Liver (tissue), 8 donors: ENCODE measurements at regions not wholly inside any gene's neighbourhood (a gene's known extent, or its start where the extent isn't known, plus 50 kb on each side); places are given as distances from the start of the nearest gene placed in this dataset.

Source experiments
- DNase-seq: peaks from one replicate; pipeline ENCODE4 v3.0.0-alpha.2; 2017; ENCODE audit warnings: low spot score
- H3K27ac ChIP-seq, 2 donors: one replicate each; pipeline ENCODE4 v1.7.0; 2013; ENCODE audit warnings: inconsistent platforms in 2 of 2, low read length in 2 of 2, control low read depth in 1 of 2, low read depth in 1 of 2, mild to moderate bottlenecking in 1 of 2
- H3K27me3 ChIP-seq, 4 donors: one replicate each; pipeline versions ENCODE4 v1.6.1 to v1.7.0; 2013; ENCODE audit warnings: low read length in 3 of 4, inconsistent platforms in 1 of 4, mild to moderate bottlenecking in 1 of 4, moderate library complexity in 1 of 4; ENCODE audit not compliant: control insufficient read depth in 4 of 4, insufficient read depth in 4 of 4
- H3K36me3 ChIP-seq, 4 donors: one replicate each; pipeline versions ENCODE4 v1.6.1 to v1.7.0; 2013; ENCODE audit warnings: low read length in 3 of 4, mild to moderate bottlenecking in 3 of 4, low read depth in 1 of 4, moderate library complexity in 1 of 4; ENCODE audit not compliant: control insufficient read depth in 4 of 4, insufficient read depth in 3 of 4
- H3K4me1 ChIP-seq, 4 donors: one replicate each; pipeline versions ENCODE4 v1.6.1 to v1.7.0; 2013; ENCODE audit warnings: low read length in 3 of 4, mild to moderate bottlenecking in 3 of 4, moderate library complexity in 1 of 4; ENCODE audit not compliant: control insufficient read depth in 4 of 4, insufficient read depth in 4 of 4
- H3K4me3 ChIP-seq, 3 donors: one replicate each; pipeline versions ENCODE4 v1.6.1 to v1.7.0; 2013; ENCODE audit warnings: low read length in 3 of 3, control low read depth in 1 of 3, low read depth in 1 of 3, mild to moderate bottlenecking in 1 of 3
- H3K9ac ChIP-seq, 2 donors: one replicate each; pipeline ENCODE4 v1.7.0; 2013; ENCODE audit warnings: low read length in 2 of 2, mild to moderate bottlenecking in 2 of 2, moderate library complexity in 2 of 2, control low read depth in 1 of 2, low read depth in 1 of 2
- H3K9me3 ChIP-seq, 4 donors: one replicate each; pipeline versions ENCODE4 v1.6.1 to v1.7.0; 2013; ENCODE audit warnings: low read length in 3 of 4; ENCODE audit not compliant: control insufficient read depth in 4 of 4
- EGR1 ChIP-seq, 2 donors: IDR thresholded peaks; 2 replicates each; pipeline ENCODE4 v1.6.1; 2016 to 2018; ENCODE audit warnings: antibody characterized with exemption in 2 of 2, low read depth in 2 of 2
- FOXA1 ChIP-seq: IDR thresholded peaks from 2 replicates; pipeline ENCODE4 v1.6.1; 2016; ENCODE audit warnings: antibody characterized with exemption
- FOXA2 ChIP-seq: IDR thresholded peaks from 2 replicates; pipeline ENCODE4 v1.6.1; 2016; ENCODE audit warnings: antibody characterized with exemption
- GABPA ChIP-seq, 2 donors: IDR thresholded peaks in 1 of 2; conservative IDR thresholded peaks in 1 of 2; 2 replicates each; pipeline ENCODE4 v1.6.1; 2016; ENCODE audit warnings: antibody characterized with exemption in 2 of 2, mild to moderate bottlenecking in 1 of 2, moderate library complexity in 1 of 2
- HNF4A ChIP-seq, 2 donors: conservative IDR thresholded peaks; 2 replicates each; pipeline ENCODE4 v1.6.1; 2016; ENCODE audit warnings: antibody characterized with exemption in 2 of 2, mild to moderate bottlenecking in 2 of 2
- HNF4G ChIP-seq: IDR thresholded peaks from 2 replicates; pipeline ENCODE4 v1.6.1; 2016; ENCODE audit warnings: antibody characterized with exemption
- JUND ChIP-seq, 2 donors: IDR thresholded peaks; 2 replicates each; pipeline ENCODE4 v1.6.1; 2016; ENCODE audit warnings: antibody characterized with exemption in 2 of 2
- NR2F2 ChIP-seq: IDR thresholded peaks from 2 replicates; pipeline ENCODE4 v1.6.1; 2016; ENCODE audit warnings: antibody characterized with exemption
- RAD21 ChIP-seq, 2 donors: IDR thresholded peaks; 2 replicates each; pipeline ENCODE4 v1.6.1; 2016; ENCODE audit warnings: antibody characterized with exemption in 2 of 2, mild to moderate bottlenecking in 2 of 2
- RXRA ChIP-seq, 2 donors: IDR thresholded peaks; 2 replicates each; pipeline ENCODE4 v1.6.1; 2017 to 2018; ENCODE audit warnings: antibody characterized with exemption in 2 of 2, mild to moderate bottlenecking in 1 of 2
- SP1 ChIP-seq: IDR thresholded peaks from 2 replicates; pipeline ENCODE4 v1.6.1; 2018; ENCODE audit warnings: antibody characterized with exemption, mild to moderate bottlenecking
- TAF1 ChIP-seq: conservative IDR thresholded peaks from 2 replicates; pipeline ENCODE4 v1.6.1; 2016; ENCODE audit warnings: antibody characterized with exemption, mild to moderate bottlenecking
- WGBS: extraction: QIAGEN DNeasy Blood & Tissue Kit; methylation state at CpG from one replicate; pipeline ENCODE4 v1.1.7; 2013; 5-methylcytosine and 5-hydroxymethylcytosine counted together
- TF ChIP-seq, protein P1 (sequence below): IDR thresholded peaks from 2 replicates; pipeline ENCODE4 v1.6.1; 2016; ENCODE audit warnings: antibody characterized with exemption
- TF ChIP-seq, protein P2 (sequence below): IDR thresholded peaks from 2 replicates; pipeline ENCODE4 v1.6.1; 2016; ENCODE audit warnings: antibody characterized with exemption
- TF ChIP-seq, protein P3 (sequence below): fragments of 150-350 bp; IDR thresholded peaks from 2 replicates; pipeline ENCODE4 v1.5.1; 2017; ENCODE audit warnings: improper control_type of control experiment, low read depth, low read length; ENCODE audit not compliant: missing input control
- donor health status: healthy.
- donor health status: healthy.
- donor health status: healthy.
- donor health status: healthy.
- donor health status: healthy.

DNA sequence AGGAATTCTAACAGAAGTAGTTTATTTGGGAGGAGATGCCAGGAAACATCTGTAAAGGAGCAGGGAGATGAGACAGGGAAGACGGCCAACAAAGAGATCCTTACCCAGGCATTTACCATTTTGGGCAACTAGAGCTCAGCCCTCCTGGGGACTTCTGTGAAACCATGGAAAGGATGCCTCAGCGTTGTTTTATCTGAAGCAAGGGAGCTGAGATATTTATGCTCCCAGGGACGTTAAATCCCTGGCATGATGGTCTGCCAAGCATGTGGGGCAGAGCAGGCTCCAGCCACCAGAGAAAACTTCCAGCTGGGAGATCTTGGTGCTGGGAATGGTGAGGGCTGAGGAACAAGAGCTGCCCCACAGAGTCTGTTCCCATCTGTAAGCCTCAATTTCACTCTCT is 114.8 kb upstream of the FOXF1 start:
- DNase-seq = no peak
- H3K9ac ChIP-seq = no peak overlapping the region
- no peaks in the 10 kb centered on the region for H3K9me3 ChIP-seq
- H3K27me3 ChIP-seq = peaks cover 0 to 7% (median 0%) of the 10 kb centered on the region in 4 donors
- H3K4me3 ChIP-seq = no peak overlapping the region
- no peaks in the 10 kb centered on the region for H3K36me3 ChIP-seq
- H3K27ac ChIP-seq = no peak overlapping the region
- WGBS = 62% methylated on average over 3 of the region's 3 CpGs
- H3K4me1 ChIP-seq = no peaks in the 10 kb centered on the region
- no peak for TF ChIP-seq SP1
- no peak for TF ChIP-seq HNF4G

DNA sequence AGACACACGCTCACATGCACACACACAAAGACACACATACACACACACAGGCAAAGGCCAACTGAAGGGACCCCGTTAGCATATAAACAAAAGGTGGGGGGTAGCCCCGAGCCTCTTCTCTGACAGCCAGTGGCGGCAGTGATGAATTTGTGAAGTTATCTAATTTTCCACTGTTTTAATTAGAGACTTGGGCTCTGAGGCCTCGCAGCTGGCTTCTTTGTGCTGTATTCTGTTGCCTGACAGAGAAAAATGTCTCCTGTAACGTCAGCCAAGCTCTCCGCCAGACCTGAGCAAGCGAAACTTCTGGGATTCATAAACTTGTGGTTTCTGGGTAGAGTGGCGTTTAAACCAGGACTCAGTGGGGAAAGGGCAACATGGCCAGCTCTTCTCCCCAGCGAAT is 113.9 kb upstream of the FOXF1 start:
- WGBS = 43% methylated on average over 10 of the region's 10 CpGs
- H3K9ac ChIP-seq = no peak overlapping the region

DNA sequence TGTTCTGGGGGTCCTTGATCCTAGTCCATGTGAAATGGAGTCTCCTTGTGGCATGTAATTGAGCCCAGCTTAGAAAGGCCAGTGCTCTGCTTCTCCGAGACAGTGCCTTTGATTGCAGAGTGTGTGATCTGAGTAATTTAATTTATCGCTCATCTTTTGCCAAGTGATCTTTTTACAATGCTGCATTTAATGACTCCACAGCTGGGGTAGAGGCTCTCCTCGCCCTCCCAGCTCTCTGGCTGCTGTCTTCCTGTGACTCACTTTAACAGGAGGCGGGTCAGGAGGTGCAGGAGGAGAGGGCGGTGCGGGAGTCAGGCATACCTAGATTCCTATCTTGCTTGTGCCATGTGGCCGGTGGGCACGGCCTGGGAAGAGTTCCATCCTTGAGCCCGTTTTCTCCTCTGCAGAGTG is 113.4 kb upstream of the FOXF1 start:
- TF ChIP-seq JUND (IDR thresholded peaks at IDR 0.05) (no peak), GABPA (IDR thresholded peaks at IDR 0.05 in 1 of 2, conservative IDR thresholded peaks at IDR 0.05 in 1 of 2) (no peak), SP1 (no peak), FOXA2 (no peak), NR2F2 (no peak), TAF1 (no peak)
- TF ChIP-seq, protein P1, sequence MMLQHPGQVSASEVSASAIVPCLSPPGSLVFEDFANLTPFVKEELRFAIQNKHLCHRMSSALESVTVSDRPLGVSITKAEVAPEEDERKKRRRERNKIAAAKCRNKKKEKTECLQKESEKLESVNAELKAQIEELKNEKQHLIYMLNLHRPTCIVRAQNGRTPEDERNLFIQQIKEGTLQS = no peak
- TF ChIP-seq, protein P2, sequence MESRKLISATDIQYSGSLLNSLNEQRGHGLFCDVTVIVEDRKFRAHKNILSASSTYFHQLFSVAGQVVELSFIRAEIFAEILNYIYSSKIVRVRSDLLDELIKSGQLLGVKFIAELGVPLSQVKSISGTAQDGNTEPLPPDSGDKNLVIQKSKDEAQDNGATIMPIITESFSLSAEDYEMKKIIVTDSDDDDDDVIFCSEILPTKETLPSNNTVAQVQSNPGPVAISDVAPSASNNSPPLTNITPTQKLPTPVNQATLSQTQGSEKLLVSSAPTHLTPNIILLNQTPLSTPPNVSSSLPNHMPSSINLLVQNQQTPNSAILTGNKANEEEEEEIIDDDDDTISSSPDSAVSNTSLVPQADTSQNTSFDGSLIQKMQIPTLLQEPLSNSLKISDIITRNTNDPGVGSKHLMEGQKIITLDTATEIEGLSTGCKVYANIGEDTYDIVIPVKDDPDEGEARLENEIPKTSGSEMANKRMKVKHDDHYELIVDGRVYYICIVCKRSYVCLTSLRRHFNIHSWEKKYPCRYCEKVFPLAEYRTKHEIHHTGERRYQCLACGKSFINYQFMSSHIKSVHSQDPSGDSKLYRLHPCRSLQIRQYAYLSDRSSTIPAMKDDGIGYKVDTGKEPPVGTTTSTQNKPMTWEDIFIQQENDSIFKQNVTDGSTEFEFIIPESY = no peak
- H3K4me3 ChIP-seq = no peak overlapping the region
- no peak for DNase-seq
- WGBS = 54% methylated on average over 9 of the region's 9 CpGs
- no peaks in the 10 kb centered on the region for H3K9me3 ChIP-seq
- no peak overlapping the region for H3K27ac ChIP-seq
- no peak overlapping the region for H3K9ac ChIP-seq
- no peaks in the 10 kb centered on the region for H3K36me3 ChIP-seq
- H3K27me3 ChIP-seq = peaks cover 0 to 9% (median 0%) of the 10 kb centered on the region in 4 donors
- H3K4me1 ChIP-seq = no peaks in the 10 kb centered on the region

More for the DNA sequence above, 113.9 kb upstream of the FOXF1 start:
- Histone ChIP-seq H3K4me3 (no peak overlapping the region), H3K27ac (no peak overlapping the region), H3K4me1 (no peaks in the 10 kb centered on the region), H3K36me3 (no peaks in the 10 kb centered on the region), H3K9me3 (no peaks in the 10 kb centered on the region), H3K27me3 (peaks cover 0 to 10% (median 0%) of the 10 kb centered on the region in 4 donors)
- TF ChIP-seq RAD21 (IDR thresholded peaks at IDR 0.05) (no peak), RXRA (IDR thresholded peaks at IDR 0.05) (no peak), HNF4A (conservative IDR thresholded peaks at IDR 0.05) (no peak), HNF4G (no peak), JUND (IDR thresholded peaks at IDR 0.05) (no peak)
- TF ChIP-seq, protein P1 = no peak
- no peak for DNase-seq

DNA sequence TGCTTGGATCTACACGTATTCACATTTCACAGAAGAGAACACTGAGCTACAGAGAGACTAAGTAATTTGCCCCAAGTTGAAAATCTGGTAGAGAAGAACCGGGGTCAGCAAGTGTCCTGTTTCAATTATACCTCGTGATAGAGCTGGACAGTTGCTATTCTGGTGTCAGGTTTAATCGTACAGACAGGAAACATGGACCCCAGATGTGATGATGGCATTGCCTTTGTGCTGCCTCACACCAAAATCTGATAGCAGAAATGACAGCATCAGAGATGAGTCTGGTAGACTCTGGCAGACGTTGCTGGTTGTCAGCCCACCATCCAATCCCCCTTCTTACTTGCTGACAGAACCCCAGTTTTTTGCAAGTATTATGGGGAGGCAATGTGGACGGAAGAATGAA is 112.1 kb upstream of the FOXF1 start:
- Histone ChIP-seq H3K4me3 (no peak overlapping the region), H3K27ac (no peak overlapping the region), H3K9ac (no peak overlapping the region), H3K9me3 (no peaks in the 10 kb centered on the region), H3K27me3 (peaks cover 0 to 9% (median 0%) of the 10 kb centered on the region in 4 donors), H3K4me1 (no peaks in the 10 kb centered on the region), H3K36me3 (no peaks in the 10 kb centered on the region)
- TF ChIP-seq GABPA (IDR thresholded peaks at IDR 0.05 in 1 of 2, conservative IDR thresholded peaks at IDR 0.05 in 1 of 2) (no peak), FOXA2 (no peak), NR2F2 (no peak), RAD21 (IDR thresholded peaks at IDR 0.05) (no peak), FOXA1 (no peak), HNF4G (no peak), JUND (IDR thresholded peaks at IDR 0.05) (no peak), EGR1 (IDR thresholded peaks at IDR 0.05; ENCODE audit: low read depth in 2 of 2) (no peak), TAF1 (no peak)
- TF ChIP-seq, protein P1 = no peak
- TF ChIP-seq, protein P3, sequence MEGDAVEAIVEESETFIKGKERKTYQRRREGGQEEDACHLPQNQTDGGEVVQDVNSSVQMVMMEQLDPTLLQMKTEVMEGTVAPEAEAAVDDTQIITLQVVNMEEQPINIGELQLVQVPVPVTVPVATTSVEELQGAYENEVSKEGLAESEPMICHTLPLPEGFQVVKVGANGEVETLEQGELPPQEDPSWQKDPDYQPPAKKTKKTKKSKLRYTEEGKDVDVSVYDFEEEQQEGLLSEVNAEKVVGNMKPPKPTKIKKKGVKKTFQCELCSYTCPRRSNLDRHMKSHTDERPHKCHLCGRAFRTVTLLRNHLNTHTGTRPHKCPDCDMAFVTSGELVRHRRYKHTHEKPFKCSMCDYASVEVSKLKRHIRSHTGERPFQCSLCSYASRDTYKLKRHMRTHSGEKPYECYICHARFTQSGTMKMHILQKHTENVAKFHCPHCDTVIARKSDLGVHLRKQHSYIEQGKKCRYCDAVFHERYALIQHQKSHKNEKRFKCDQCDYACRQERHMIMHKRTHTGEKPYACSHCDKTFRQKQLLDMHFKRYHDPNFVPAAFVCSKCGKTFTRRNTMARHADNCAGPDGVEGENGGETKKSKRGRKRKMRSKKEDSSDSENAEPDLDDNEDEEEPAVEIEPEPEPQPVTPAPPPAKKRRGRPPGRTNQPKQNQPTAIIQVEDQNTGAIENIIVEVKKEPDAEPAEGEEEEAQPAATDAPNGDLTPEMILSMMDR = no peak
- TF ChIP-seq, protein P2 = no peak
- DNase-seq = no peak
- 60% methylated on average over 6 of the region's 6 CpGs for WGBS
